ENCODE measurements at regions not wholly inside any gene's neighbourhood (a gene's known extent, or its start where the extent isn't known, plus 50 kb on each side); places are given as distances from the start of the nearest gene placed in this dataset.
"Not testable (repeated sequence)": the region's sequence is repeated elsewhere in the genome, so short reads cannot be mapped to it uniquely, and the experiment has no call there.

DNA sequence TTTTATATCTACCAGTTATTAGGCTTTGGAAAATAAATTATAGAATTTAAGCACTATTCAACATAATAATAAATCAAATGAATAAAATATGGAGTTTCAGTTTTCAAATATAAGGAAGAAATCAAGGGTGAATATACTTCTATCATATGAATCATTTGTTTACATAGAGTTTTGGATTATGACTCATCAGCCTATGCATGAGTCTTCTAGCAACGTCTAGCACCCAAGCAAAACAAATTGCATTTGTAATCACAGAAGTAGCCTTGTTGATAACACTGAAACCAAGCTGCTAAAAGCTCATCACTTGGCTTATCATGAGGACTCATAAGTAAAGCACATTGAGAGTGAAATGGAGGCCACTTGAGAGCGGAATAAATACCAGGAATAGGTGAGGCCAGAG, 434.6 kb downstream of the PCDH11X start:
- no peak for DNase-seq (ENCODE audit: low spot score in 2 of 2)
- H3K27me3 ChIP-seq, result no peaks in the 10 kb centered on the region
- H3K27ac ChIP-seq, result no peak overlapping the region
- TF ChIP-seq EP300 (IDR thresholded peaks at IDR 0.05) (no peak), POLR2A (IDR thresholded peaks at IDR 0.05) (no peak), CTCF (IDR thresholded peaks at IDR 0.05) (no peak)
- H3K4me3 ChIP-seq, result no peak overlapping the region
- H3K4me1 ChIP-seq, result no peaks in the 10 kb centered on the region
- WGBS, 2 donors, result 57 to 66% methylated on average over 2 of the region's 2 CpGs
- no peaks in the 10 kb centered on the region for H3K9me3 ChIP-seq
- H3K36me3 ChIP-seq, result no peaks in the 10 kb centered on the region

GRCh38 chrX:92215011-92215410, 435.8 kb downstream of the PCDH11X start:
- not testable (repeated sequence) for H3K4me1 ChIP-seq; H3K27me3 ChIP-seq; H3K27ac ChIP-seq; H3K36me3 ChIP-seq; H3K9me3 ChIP-seq; DNase-seq (ENCODE audit: low spot score in 2 of 2); H3K4me3 ChIP-seq
- WGBS, 2 donors, result 92 to 97% methylated on average over 10 to 21 of the region's 21 CpGs

DNA sequence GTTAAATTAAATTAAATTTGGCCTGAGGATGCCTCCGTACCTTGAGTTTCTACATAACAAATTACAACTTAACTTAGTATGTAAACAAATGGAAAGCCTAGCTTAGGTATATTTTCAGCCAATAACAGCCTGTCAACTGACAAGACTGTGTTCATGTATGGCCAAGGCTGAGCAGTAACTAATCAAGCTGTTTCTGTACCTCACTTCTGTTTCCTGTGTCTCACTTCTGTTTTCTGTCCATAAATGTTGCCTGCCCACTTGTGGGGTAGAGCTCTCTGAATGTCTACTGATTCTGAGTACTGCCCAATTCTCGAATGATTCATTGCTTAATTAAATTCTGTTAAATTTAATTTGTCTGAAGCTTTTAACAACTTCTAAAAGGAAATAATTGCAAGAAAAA, 445.2 kb downstream of the PCDH11X start:
- no peak overlapping the region for H3K27ac ChIP-seq
- H3K4me1 ChIP-seq, result no peaks in the 10 kb centered on the region
- no peaks in the 10 kb centered on the region for H3K27me3 ChIP-seq
- no peaks in the 10 kb centered on the region for H3K9me3 ChIP-seq
- 80 to 89% methylated on average over 2 of the region's 2 CpGs for WGBS, 2 donors
- no peak overlapping the region for H3K4me3 ChIP-seq
- H3K36me3 ChIP-seq, result no peaks in the 10 kb centered on the region
- no peak for DNase-seq (ENCODE audit: low spot score in 2 of 2)
- no peak for TF ChIP-seq EP300 (IDR thresholded peaks at IDR 0.05)
- no peak for TF ChIP-seq POLR2A (IDR thresholded peaks at IDR 0.05)
- no peak for TF ChIP-seq CTCF (IDR thresholded peaks at IDR 0.05)

GRCh38 chrX:92230628-92231027, 451.5 kb downstream of the PCDH11X start:
- H3K9me3 ChIP-seq, result no peaks in the 10 kb centered on the region
- no peaks in the 10 kb centered on the region for H3K27me3 ChIP-seq
- no peaks in the 10 kb centered on the region for H3K36me3 ChIP-seq
- no peaks in the 10 kb centered on the region for H3K4me1 ChIP-seq
- TF ChIP-seq POLR2A (IDR thresholded peaks at IDR 0.05), result no peak
- TF ChIP-seq EP300 (IDR thresholded peaks at IDR 0.05), result no peak
- no peak for TF ChIP-seq CTCF (IDR thresholded peaks at IDR 0.05)
- WGBS, 2 donors, result 52 to 58% methylated on average over 3 of the region's 3 CpGs
- DNase-seq (ENCODE audit: low spot score in 2 of 2), result no peak
- H3K27ac ChIP-seq, result no peak overlapping the region
- no peak overlapping the region for H3K4me3 ChIP-seq

- TF ChIP-seq CTCF (IDR thresholded peaks at IDR 0.05), result no peak
- no peak for TF ChIP-seq POLR2A (IDR thresholded peaks at IDR 0.05)
- H3K27ac ChIP-seq, result no peak overlapping the region
- no peak for DNase-seq (ENCODE audit: low spot score in 2 of 2)
- no peaks in the 10 kb centered on the region for H3K36me3 ChIP-seq
- H3K9me3 ChIP-seq, result no peaks in the 10 kb centered on the region
- H3K4me1 ChIP-seq, result no peaks in the 10 kb centered on the region
- 42 to 59% methylated on average over 2 of the region's 2 CpGs for WGBS, 2 donors
- no peak overlapping the region for H3K4me3 ChIP-seq
- no peaks in the 10 kb centered on the region for H3K27me3 ChIP-seq
Observed at GRCh38 chrX:92231391-92231790, 452.2 kb downstream of the PCDH11X start.

GRCh38 chrX:92232182-92232581, 453.0 kb downstream of the PCDH11X start:
- 63 to 79% methylated on average over 3 of the region's 3 CpGs for WGBS, 2 donors
- no peak for TF ChIP-seq POLR2A (IDR thresholded peaks at IDR 0.05)
- TF ChIP-seq CTCF (IDR thresholded peaks at IDR 0.05), result peak in 2 of 5 experiments; percentile 18 to 35
- Histone ChIP-seq H3K4me3 (no peak overlapping the region), H3K36me3 (no peaks in the 10 kb centered on the region), H3K27ac (no peak overlapping the region), H3K4me1 (no peaks in the 10 kb centered on the region), H3K9me3 (no peaks in the 10 kb centered on the region), H3K27me3 (no peaks in the 10 kb centered on the region)
- DNase-seq (ENCODE audit: low spot score in 2 of 2), result no peak

Measured in tibial nerve (tissue), 4 donors.